GM21576 (cell line): ENCODE measurements at regions not wholly inside any gene's neighbourhood (a gene's known extent, or its start where the extent isn't known, plus 50 kb on each side); places are given as distances from the start of the nearest gene placed in this dataset.

Experiments
- ATAC-seq: cut with Tn5 transposase; IDR thresholded peaks from one replicate; pipeline ENCODE4 v1.9.1; 2021; ENCODE audit warnings: mild to moderate bottlenecking, moderate library complexity; ENCODE audit not compliant: unreplicated experiment

GRCh38 chr9:18371141-18371540, 102.8 kb upstream of the ADAMTSL1 start:
- ATAC-seq: no peak

DNA sequence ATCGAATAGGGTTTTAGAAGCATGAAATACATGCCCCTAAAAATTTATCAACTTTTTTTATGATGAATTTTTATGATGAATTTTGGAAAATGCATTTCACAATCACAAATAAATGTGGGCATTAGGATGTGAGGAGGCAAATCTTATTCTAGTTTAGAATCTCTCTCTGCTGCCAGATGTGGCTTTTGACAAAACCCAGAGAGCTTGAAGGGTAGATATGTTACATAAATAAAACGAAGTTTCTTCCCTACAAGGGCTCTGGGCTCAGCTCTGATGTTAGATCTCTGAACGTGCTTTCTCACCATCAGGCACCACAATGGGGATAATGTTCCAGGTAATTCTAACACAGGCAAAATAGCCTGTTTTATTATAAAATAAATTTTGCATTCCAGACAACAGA, 102.3 kb upstream of the ADAMTSL1 start:
- ATAC-seq: no peak

GRCh38 chr9:18379073-18379811, 94.7 kb upstream of the ADAMTSL1 start:
- ATAC-seq: no peak

DNA sequence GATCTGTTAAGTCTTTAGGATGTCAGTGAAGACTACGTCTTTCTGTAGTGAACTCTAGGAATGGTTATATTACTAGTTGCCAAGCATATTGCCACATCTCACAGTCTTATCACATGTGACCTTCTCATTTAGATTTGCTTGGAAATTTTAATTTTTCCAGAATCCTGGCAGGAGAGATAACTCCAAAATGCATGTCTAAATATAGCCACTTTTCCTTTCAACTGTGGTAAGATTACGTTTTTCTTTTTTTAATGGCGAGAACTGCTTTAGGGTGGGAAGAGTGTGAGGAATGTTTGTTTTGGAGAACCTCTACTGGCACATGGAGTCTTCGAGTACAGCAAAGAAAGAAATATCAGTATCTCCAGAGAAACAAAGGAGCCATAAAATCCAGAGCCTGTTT, 91.7 kb upstream of the ADAMTSL1 start:
- no peak for ATAC-seq

DNA sequence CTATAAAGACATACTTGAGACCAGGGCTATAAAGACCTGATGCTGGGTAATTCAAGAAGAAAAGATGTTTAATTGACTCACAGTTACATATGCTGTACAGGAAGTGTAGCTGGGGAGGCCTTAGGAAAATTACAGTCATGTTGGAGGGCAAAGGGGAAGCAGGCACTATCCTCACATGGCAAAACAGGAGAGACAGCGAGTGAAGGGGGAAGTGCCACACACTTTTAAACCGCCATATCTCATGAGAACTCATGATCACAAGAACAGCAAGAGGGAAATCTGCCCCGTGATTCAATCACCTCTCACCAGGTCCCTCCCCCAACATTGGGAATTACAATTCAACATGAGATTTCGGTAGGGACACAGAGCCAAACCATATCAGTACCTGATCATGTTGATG, 89.9 kb upstream of the ADAMTSL1 start:
- no peak for ATAC-seq

DNA sequence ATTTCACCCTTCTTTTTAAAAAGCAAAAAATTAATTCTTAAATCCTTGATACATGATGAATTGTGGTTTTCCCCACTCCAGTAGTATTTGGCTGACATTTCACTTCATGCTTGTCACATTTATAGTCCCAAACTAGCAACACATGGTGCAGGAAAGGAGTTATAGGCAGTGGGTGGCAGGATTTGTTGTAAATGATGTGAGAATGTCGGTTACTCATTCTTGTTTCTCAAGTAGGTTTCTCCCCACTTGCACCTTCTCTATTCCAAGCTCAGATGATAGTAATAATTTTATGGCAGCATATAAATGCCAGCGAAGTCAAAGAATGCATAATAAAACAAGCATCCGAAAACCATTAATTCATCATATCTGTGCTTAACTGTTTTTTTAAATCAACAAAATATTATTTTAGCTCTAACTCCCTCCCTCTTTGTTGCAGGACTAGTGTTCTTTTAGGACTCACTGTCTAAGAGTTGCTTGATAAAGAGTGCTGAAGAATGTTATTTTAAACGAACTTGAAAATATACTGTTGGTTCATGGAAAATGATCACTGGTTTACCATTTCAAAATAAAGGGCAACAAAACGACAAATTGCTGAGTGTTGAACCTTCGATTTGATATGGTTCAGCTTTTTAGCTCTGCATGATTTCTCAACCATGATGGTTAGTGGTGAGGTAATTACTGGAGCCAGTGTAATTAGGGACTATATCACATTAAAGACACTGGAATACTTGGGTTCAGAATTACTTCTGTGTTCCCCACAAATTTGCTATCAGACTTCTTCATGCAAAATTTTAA, 88.1 kb upstream of the ADAMTSL1 start:
- ATAC-seq: no peak

- no peak for ATAC-seq
Observed at GRCh38 chr9:18390393-18390792, 83.6 kb upstream of the ADAMTSL1 start.

DNA sequence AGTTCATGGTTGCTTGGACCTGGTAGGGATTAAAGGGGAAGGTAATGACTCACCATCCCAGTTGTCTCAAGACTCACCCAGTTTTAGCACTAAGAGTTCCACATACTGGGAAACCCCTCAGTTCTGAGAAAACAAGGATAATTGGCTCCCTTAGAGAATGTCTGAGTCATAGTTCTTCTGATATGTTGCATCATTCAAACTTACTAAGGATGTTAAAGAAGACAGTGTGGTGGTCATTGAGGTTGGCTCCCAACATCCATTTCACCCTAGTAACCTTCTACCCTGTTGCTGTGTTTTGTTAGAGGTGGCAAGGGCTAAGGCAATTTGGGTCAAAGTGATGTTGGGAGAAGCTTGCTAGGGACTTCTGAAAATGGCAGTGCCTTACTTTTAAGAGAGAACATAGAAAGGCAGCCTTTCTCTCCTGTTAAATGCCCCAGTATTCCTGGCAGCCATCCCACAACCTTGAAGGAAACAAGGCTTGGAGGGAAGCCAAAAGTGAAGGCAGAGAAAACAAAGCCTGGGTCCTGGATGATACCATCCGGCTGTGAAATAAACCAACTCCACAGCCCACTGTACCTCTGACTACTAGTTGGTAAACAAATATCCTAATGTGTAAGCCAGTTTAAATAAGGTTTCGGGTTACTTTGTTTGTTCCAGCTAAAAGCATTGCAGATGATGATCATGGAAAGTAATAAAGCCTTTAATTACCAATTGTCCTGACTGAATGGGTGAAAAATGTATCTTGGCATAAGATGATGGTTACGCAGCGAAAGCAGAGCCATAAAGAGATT, 80.4 kb upstream of the ADAMTSL1 start:
- ATAC-seq: no peak

GRCh38 chr9:18394847-18395351, 79.1 kb upstream of the ADAMTSL1 start:
- ATAC-seq: no peak

GRCh38 chr9:18396102-18396728, 77.7 kb upstream of the ADAMTSL1 start:
- no peak for ATAC-seq

GRCh38 chr9:18397076-18397475, 76.9 kb upstream of the ADAMTSL1 start:
- no peak for ATAC-seq

DNA sequence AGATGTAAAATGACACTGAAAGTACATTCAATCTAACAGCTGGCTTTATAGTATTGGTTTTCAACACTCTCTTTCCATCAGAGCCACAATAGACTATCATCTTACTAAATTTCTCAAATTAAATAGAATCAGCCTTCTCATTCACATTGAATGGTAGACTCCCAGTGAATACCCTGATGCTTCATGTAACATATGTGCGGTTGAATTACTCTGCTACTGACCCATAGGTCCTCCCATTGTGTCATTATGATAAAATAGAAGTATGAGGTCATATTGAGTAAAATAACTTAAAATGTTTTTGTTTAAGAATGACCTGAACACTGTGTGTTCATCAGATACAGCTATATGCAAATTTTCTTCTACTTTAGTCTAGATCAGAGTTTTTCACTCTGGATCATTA, 75.9 kb upstream of the ADAMTSL1 start:
- ATAC-seq: no peak

DNA sequence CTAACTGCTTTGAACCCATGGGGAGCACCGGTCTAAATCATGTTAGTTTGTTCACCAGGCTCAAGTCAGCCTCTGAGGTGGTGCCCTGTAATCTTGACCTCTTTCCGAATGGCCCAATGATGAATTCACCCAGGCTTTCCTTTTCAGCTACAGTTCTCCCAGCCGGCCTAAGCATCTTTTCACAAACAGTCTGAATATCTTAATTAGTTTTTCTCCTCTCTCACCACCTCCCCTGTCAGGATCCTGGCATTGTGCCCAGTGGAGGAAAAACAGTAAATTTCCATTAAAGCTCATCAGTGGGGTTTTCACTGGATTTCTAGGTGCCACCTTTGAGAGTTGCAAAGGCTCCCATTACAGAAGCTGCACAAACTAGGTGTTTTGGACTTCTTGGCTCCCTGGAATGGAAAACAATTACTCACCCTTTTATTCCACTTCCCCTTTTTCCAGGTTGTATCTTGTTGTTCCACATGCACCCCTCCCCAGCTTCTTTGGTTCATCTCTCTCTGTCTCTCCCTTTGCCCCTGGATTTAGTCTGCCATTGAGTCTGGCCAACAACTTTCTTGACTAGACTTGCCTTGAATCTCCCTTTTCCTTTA, 69.4 kb upstream of the ADAMTSL1 start:
- ATAC-seq: no peak

GRCh38 chr9:18405240-18405639, 68.7 kb upstream of the ADAMTSL1 start:
- ATAC-seq: no peak

DNA sequence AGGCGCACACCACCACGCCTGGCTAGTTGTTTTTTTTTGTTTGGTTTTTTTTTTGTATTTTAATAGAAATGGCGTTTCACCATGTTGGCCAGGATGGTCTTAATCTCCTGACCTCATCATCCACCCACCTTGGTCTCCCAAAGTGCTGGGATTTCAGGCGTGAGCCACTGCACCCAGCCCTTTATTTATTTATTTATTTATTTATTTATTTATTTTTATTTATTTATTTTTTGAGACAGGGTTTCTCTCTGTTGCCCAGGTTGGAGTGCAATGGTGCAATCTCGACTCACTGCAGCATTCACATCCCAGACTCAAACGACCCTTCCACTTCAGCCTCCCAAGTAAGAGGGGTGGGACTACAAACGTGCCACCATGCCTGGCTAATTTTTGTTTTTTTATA, 63.0 kb upstream of the ADAMTSL1 start:
- no peak for ATAC-seq

DNA sequence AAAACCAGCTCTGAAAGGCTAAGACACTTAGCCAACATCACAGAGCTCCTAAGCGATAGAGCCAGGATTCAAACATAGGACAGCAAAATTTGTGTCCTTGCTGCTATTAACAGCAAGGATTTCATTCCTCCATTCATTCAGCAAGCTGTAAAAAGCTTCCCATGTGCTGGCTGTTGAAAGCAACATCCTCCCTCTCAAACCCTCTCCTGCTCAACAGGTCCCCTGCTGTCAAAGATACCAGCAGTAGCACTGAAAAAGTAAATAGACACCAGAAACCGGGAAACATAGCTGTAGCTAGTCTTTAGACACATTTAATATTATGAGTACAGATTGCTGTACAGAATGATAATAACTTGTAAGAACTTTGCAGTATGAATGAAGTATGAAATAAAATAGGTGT, 52.6 kb upstream of the ADAMTSL1 start:
- no peak for ATAC-seq

GRCh38 chr9:18422296-18423036, 51.5 kb upstream of the ADAMTSL1 start:
- no peak for ATAC-seq

DNA sequence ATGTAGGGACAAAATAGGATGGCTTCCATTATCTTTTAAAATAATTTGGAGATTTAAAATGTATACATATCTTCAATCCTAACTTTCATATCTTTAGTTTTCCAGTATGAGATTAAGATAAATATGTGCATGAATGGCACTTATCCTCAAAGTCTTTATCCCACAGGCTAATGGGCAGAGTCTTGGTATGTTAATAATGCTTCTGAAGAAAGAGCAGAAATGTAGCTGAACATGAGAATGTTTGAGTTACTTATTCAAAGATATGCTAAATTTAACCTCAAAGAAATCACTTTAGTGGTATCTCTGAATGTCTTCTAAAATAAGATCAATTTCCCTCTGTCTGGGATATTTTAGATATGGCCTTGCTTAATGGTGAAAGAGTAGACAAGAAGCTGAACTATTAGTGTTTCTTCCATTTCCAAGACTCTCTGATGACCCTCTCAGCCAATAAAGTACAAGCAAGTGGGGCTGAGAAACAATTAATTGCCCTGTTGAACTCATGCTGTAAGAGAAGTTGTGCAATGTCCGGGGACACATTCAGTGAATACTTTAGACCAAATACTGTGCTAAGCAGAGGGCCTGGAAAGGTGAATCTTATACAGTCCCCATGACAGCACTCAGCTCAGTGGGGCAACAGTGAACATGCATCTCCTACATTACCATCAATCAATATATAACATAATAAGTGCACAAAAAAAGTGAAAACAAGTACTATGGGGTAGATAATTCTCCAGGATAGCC, 50.0 kb upstream of the ADAMTSL1 start:
- ATAC-seq: no peak
